Mononuclear cell (primary cell): ENCODE measurements at regions not wholly inside any gene's neighbourhood (a gene's known extent, or its start where the extent isn't known, plus 50 kb on each side); places are given as distances from the start of the nearest gene placed in this dataset.
"Not testable (repeated sequence)": the region's sequence is repeated elsewhere in the genome, so short reads cannot be mapped to it uniquely, and the experiment has no call there.

ENCODE experiments used
- H3K27me3 ChIP-seq: 2 replicates; pipeline ENCODE4 v1.6.0; 2011; ENCODE audit warnings: low read length, control low read depth; ENCODE audit not compliant: insufficient read depth
- H3K4me1 ChIP-seq: 2 replicates; pipeline ENCODE4 v1.5.1; 2011; ENCODE audit warnings: mild to moderate bottlenecking, low read length, control low read depth; ENCODE audit not compliant: insufficient read depth
- H3K4me3 ChIP-seq: 2 replicates; pipeline ENCODE4 v1.5.1; 2011; ENCODE audit warnings: mild to moderate bottlenecking, low read length, moderate library complexity
- H3K9me3 ChIP-seq: 2 replicates; pipeline ENCODE4 v1.5.1; 2011; ENCODE audit warnings: low read depth, mild to moderate bottlenecking, control low read depth, low read length

DNA sequence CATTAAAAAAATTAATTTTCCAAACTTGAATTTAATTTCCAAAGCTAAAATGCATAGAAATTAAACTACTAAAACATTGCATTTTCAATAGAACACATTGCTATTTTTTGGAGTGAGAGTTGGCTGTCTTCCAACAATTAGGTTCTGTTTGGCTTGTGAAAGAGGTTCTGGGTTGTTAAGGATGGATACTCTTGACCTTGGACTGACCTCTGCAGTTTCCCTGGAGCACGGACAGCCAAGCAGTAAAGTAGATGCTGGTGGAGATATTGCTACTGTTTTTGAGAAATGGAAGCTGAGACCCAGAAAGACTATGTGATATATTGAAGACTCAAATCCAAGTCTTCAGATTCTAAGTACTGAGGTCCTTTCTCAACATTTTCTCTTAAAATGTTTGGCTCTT lies 95.9 kb upstream of the CHD6 start:
- Histone ChIP-seq H3K4me1 (no peaks in the 10 kb centered on the region), H3K9me3 (no peaks in the 10 kb centered on the region), H3K27me3 (no peaks in the 10 kb centered on the region), H3K4me3 (no peak overlapping the region)

DNA sequence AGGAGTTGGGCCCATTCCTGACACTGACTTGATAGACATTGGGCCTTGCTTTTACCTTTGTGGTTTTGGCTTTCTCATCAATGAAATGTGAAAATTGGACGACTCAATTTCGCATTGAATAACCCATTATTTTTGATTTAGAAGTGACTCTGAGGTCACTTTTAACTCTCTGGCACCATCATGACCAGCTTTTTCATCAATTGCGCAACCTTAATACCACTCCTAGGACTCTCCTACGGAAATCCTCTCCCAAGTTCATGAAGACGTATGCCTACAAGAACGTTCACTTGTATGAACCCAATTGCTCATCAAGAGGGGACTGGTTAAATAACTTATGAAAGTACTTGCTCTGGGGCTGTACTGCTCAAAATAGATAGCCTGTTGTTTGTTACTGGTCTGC lies 86.7 kb upstream of the CHD6 start:
- H3K27me3 ChIP-seq, result no peaks in the 10 kb centered on the region
- H3K4me1 ChIP-seq, result no peaks in the 10 kb centered on the region
- no peaks in the 10 kb centered on the region for H3K9me3 ChIP-seq
- no peak overlapping the region for H3K4me3 ChIP-seq

DNA sequence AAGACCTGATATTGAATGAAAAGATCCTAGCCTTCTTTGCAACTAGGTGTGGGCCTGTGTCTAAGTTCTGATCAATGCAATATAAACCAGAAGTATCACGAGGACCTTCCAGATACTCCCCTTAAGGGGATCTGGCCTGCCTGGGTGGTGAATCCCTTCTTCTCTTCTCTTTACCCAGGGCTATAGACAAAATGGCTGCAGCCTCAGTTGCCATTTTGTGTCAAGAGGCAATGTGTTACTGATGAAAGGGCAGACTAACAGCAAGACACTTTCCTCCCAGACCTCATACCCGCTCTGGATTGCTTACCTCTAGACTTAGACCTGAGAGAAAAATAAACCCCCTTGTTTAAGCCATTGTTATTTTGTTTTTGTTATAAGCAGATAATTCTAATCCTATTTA lies 84.5 kb upstream of the CHD6 start:
- Histone ChIP-seq H3K9me3 (no peaks in the 10 kb centered on the region), H3K27me3 (no peaks in the 10 kb centered on the region), H3K4me3 (no peak overlapping the region), H3K4me1 (no peaks in the 10 kb centered on the region)

DNA sequence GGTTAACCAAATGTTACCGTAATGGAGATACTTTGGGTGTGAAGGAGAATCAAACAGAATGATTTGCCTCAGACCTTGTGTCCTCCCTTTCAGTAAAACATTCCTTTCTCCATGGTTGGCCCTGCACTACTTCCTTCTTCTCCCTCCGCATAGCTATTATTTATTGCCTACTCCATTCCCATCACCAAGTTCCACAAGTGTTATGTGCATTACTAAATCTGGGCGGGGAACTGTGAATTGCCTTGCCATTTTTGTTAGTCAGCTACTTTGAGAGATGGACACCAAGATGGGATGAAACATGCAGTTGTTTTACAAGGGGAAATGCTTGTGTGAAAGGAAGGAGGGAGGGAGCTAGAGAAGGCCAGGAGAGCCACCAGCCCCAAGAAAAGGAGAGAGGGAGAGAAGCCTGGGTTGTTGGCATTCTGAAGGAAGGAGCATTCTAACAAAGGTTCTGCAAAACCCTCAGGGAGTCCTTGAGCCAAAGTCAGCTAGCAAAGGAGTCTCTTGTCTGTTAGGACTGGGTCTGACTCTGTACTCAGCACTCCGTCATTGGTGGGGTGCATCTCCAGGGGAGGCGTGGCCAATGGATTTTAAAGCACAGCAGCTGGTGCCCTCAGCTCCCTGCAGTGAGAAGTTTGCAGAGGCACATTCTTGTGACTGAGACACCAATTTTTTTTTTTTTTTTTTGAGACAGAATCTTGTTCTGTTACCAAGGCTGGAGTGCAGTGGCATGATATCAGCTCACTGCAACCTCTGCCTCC lies 83.6 kb upstream of the CHD6 start:
- Histone ChIP-seq H3K27me3 (no peaks in the 10 kb centered on the region), H3K9me3 (no peaks in the 10 kb centered on the region), H3K4me1 (no peaks in the 10 kb centered on the region), H3K4me3 (no peak overlapping the region)

DNA sequence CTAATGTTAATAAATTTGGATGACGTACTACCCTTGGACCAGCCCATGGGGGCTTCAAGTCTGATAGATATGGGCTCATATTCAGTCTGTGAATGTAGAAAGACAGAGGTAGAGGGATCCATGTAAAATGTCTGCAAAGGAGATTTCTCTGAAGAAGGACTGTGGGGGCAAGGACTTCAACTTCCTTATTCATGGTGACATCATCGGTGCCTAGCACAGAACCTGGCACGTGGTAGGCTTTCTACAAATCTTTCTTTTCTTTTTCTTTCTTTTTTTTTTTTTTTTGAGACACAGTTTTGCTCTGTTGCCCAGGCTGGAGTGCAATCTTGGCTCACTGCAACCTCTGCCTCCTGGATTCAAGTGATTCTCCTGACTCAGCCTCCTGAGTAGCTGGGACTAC lies 81.5 kb upstream of the CHD6 start:
- not testable (repeated sequence) for H3K9me3 ChIP-seq, H3K4me1 ChIP-seq, H3K27me3 ChIP-seq, H3K4me3 ChIP-seq

DNA sequence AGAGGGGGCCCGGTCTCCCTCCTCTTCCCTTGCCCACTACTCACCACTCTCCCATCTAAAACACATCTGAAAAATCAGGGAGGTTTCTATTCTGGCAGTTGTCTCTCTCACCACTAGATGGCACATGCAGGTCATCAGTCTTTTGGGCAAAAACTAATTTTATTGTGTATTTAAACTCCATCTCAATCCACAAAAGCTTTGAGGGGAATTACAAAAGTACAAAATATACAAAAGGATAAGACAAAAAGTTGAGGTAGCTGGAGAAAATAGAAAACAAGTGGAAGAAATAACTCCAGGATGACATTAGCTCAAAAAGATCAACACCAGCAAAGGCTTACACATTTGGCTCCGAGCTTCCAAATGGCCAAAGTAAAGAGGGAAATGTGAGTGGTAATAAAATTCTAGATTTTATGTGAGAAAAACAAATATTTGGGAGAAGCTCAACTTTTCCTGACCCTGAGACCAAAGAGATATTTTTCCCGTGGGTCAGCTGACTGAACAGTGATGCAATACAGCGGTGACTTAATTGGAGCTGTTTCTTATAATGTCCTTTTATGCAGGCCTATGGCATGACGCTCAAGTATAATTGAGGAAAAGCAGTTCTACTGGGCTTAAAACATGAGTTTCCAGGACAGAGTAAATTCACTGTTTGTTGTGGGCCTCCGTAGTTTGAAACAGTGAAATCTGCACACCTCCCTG lies 79.8 kb upstream of the CHD6 start:
- Histone ChIP-seq H3K27me3 (peaks cover 2% of the 10 kb centered on the region), H3K9me3 (no peaks in the 10 kb centered on the region), H3K4me1 (peaks cover 7% of the 10 kb centered on the region), H3K4me3 (no peak overlapping the region)

DNA sequence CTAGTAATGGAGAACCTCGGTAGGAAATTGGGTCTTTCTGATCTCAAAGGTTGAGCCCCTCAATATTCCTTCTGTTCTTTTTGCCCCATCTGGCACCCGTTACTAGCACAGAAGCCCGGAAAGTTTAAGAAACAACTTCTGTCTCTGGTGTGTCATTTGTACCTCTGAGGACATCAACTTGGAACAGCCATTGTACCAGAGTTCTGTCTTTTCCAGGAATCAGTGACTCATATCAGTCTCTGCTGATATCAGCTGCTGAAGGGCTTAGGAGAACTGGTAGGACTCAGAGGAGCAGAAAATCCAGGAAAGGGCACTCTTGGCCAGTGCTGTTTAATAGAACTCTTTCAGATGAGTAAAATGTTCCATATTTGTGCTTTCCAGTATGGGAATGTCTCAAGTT lies 78.3 kb upstream of the CHD6 start:
- H3K4me3 ChIP-seq, result no peak overlapping the region
- H3K27me3 ChIP-seq, result peaks cover 2% of the 10 kb centered on the region
- H3K4me1 ChIP-seq, result peaks cover 11% of the 10 kb centered on the region
- H3K9me3 ChIP-seq, result no peaks in the 10 kb centered on the region

DNA sequence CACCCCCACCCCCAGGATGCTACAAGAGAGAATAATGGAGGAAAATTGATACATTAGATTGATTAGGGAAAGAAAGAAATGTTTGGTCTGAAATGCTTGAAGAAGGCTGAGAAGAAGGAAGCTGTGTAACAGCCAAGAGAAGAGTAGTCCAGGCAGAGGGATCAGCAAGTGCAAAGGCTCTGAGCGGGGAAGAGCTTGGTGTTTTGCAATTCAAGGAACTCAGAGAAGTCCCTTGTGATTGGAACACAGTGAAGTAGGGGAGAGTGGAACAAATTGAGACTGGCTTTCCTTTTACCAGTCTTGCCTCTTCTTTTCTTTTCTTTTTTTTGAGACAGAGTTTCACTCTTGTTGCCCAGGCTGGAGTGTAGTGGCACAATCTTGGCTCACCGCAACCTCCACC lies 76.6 kb upstream of the CHD6 start:
- no peak overlapping the region for H3K4me3 ChIP-seq
- peaks cover 11% of the 10 kb centered on the region for H3K4me1 ChIP-seq
- H3K27me3 ChIP-seq, result peaks cover 2% of the 10 kb centered on the region
- H3K9me3 ChIP-seq, result no peaks in the 10 kb centered on the region

DNA sequence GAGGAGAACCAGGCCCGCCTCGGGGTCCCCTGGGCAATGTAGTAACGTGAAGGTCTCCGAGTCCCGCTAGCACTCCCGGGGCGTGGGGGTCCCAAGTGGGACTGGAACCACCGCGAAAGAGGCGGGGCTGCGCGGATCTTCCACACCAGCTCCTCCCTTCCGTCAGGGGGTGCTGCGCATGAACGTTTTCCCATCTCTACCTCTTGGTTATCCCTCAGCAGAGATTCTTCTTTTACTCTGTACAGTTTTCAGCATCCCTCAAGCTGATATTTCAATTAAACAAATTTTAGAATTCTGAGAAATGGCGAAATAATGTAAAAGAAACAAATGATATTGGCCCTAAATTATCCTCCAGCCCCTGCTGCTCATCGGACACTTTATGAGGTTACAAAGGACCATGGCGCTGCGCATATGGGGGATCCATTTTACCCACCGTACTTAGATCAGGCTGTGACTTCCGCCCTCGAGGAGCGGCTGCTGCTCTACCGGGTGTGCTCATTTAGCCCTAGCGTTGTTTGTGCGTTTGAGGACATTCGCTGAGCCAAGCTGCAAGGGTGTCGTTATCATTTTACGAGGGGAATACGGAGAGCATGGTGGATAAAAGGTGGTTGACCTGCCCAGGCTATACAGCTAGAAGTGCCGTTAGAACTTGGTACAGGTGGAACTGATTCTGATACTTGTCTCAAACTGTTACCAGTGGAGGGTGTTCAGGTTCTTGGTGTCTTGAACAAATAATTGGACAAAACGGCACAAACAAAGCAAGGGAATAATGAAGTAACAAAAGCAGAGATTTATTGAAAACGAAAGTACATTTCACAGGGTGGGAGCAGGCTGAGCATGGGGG lies 75.2 kb upstream of the CHD6 start:
- no peaks in the 10 kb centered on the region for H3K9me3 ChIP-seq
- peak overlapping the region; percentile 84 for H3K4me3 ChIP-seq
- H3K27me3 ChIP-seq, result peaks cover 2% of the 10 kb centered on the region
- peaks cover 11% of the 10 kb centered on the region for H3K4me1 ChIP-seq

DNA sequence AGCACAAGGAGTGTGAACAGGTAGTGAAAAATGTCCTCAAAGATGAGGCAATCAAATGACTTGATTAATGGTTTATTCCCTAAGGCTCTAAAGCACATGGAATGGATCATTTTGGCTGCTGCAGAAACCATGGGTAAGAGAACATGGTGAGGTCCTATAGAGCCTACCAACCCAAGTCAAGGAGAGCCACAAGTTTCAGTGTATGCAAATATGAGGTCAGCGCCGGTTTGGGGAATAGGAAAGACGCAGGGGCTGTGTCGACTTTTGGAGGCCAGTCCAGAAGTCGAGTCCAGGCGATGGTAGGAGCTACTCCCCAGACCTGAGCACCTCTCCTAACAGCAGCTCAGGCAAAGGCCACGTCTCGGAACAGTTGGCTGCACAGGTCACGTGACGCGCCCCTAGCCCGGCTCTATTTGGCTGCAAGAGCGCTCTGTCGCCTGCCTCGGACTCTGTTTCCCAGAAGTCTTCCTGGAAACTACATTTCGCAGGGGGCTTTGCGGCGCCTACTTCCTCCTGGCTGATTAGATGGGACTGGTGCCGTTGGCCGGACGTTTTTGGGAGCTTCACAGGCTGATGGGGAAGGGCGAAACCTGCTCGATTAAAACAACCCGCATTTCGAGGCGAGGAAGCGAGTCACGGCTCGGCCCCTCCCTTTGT lies 74.4 kb upstream of the CHD6 start:
- Histone ChIP-seq H3K9me3 (no peaks in the 10 kb centered on the region), H3K4me3 (peak overlapping the region; percentile 84), H3K4me1 (peaks cover 11% of the 10 kb centered on the region), H3K27me3 (peaks cover 3% of the 10 kb centered on the region)

DNA sequence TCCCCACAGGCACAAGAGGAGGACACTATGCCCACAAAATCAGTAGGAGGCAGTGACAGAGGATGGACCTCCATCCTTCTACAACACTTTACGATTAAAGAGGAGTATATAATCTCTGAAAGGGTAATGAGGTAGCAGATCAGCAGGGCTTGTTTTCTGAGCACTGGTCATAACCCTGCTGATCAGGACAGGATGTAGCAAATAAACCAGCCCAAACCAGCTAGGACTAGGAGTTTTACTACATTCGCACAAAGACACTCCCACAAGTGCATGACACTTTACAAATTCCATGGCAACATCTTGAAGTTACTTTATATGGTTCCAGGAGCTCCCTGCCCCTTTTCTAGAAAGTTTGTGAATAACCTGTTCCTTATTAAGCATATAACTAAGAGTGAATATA lies 73.3 kb upstream of the CHD6 start:
- Histone ChIP-seq H3K27me3 (peaks cover 9% of the 10 kb centered on the region), H3K9me3 (no peaks in the 10 kb centered on the region), H3K4me3 (no peak overlapping the region), H3K4me1 (peaks cover 11% of the 10 kb centered on the region)

DNA sequence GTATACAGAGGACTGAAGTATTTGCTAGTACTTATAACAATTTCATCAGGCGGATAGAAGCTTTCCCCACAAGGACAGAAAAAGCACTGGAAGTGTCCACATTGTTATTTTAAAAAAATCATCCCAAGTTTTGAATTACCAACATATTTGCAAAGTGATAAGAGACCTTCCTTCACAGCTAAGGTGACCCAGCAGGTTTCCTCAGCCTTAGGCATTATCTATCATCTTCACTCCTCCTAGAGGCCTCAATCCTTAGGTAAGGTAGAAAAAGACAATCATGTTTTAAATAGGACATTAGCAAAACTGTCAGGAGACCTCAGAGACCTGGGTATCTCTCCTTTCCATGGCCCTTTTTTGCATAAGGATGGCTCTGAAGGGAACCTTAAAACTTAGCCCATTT lies 72.5 kb upstream of the CHD6 start:
- Histone ChIP-seq H3K27me3 (peaks cover 7% of the 10 kb centered on the region), H3K9me3 (no peaks in the 10 kb centered on the region), H3K4me3 (no peak overlapping the region)

DNA sequence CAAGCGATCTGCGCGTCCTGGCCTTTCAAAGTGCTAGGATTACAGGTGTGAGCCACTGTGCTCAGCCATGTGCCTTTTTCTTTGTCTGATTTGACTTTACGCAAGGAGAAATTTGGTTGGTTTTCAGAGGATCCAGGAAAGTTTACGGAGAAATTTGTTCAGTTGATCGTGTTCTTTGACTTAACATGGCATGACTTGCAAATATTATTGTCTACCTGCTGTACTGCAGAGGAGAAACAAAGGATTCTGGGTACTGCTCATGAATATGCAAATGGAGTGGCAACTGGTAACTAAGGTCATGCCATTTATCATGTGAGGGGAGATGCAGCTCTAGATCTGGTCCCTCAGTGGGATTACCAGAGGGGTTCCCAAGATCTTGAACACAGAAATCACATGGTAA lies 68.8 kb upstream of the CHD6 start:
- Histone ChIP-seq H3K4me1 (no peaks in the 10 kb centered on the region), H3K4me3 (no peak overlapping the region)

More for the DNA sequence above, 72.5 kb upstream of the CHD6 start:
- H3K4me1 ChIP-seq, result peaks cover 11% of the 10 kb centered on the region

DNA sequence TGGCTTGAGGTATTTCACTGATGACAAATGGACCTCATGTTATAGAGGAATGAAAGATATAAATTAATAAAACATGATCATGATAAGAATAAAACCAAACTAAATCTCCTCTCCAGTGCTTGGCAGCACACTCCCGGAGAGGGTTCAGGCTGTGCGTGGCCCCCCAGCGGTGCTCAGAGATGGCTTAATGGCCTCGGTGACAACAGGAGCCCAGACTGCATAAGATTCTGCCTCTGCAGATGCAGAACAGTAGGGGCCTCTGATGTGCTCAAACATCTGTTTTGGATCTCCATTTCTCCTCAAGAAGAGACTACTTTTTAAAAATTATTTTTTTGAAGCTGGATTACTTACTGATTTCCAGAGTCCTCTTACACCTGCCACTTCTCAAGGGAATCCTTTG lies 67.0 kb upstream of the CHD6 start:
- not testable (repeated sequence) for H3K9me3 ChIP-seq, H3K4me1 ChIP-seq, H3K27me3 ChIP-seq, H3K4me3 ChIP-seq

More for the DNA sequence above, 68.8 kb upstream of the CHD6 start:
- Histone ChIP-seq H3K9me3 (no peaks in the 10 kb centered on the region), H3K27me3 (peaks cover 7% of the 10 kb centered on the region)

DNA sequence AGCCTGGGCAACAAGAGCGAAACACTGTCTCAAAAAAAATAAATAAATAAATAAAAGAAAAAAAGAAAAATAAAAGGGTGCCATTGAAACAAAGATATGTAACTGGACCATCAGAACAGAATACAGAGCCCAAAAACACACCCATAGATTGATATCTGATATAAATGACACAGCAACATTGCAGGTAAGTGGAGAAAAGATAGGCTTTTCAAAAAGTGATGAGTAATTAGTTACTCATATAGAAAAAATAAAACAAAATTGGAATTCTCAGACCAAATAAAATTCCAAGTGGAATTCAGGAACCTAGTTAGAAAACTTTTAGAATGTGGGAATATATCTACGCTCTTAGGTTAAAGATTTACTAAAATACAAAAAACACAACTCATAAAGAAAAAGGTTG lies 60.6 kb upstream of the CHD6 start:
- Histone ChIP-seq H3K9me3 (no peaks in the 10 kb centered on the region), H3K4me3 (no peak overlapping the region), H3K4me1 (no peaks in the 10 kb centered on the region)

More for the DNA sequence above, 60.6 kb upstream of the CHD6 start:
- H3K27me3 ChIP-seq, result peaks cover 4% of the 10 kb centered on the region
